Astrocyte of the spinal cord (primary cell): ENCODE measurements at regions not wholly inside any gene's neighbourhood (a gene's known extent, or its start where the extent isn't known, plus 50 kb on each side); places are given as distances from the start of the nearest gene placed in this dataset.

Experiments
- DNase-seq: peaks from one replicate; pipeline ENCODE4 v3.0.0; 2011; ENCODE audit warnings: low read depth, low spot score
- H3K4me3 ChIP-seq: 2 replicates; pipeline ENCODE4 v1.5.1; 2011; ENCODE audit warnings: low read depth, mild to moderate bottlenecking, low read length, moderate library complexity
- in situ Hi-C: cut with HindIII; loops from 2 replicates; pipeline ENCODE4 v1.10.0; 2017; ENCODE audit warnings: low sequenced_read_pairs
- TF ChIP-seq, protein P1 (sequence below): IDR thresholded peaks from 2 replicates; pipeline ENCODE4 v1.5.1; 2012; ENCODE audit warnings: low read depth, mild to moderate bottlenecking, low read length, inconsistent platforms

DNA sequence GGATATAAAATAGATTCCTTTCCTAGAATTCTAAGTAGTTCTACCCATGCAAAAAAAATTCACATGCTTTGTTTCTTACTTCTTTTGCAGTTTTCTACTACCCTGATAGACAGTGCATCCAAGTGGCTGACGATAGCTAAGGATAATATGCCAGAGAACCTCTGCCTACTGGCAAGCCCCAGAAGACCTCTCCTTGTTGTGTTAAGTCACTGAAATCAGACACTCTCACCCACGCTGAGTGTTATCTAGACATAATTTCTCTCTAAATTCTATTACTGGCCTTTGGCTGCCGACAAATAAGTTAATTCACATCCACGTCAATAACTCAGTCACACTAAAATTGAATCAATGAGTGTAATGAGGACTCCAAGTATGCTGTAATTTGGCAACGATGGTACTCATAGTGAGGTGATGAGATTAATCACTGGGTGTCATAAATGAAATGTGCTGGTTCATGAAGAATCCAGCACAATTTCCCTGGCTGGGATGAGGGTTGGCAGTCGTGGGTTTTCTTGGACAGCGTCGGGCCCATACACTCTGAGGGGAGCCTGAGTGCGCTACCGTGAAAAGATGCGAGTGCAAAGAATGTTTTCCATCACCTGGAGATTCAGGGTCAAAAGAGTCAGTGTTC lies 354.8 kb upstream of the TMEM132C start:
- no peak overlapping the region for H3K4me3 ChIP-seq
- TF ChIP-seq, protein P1, sequence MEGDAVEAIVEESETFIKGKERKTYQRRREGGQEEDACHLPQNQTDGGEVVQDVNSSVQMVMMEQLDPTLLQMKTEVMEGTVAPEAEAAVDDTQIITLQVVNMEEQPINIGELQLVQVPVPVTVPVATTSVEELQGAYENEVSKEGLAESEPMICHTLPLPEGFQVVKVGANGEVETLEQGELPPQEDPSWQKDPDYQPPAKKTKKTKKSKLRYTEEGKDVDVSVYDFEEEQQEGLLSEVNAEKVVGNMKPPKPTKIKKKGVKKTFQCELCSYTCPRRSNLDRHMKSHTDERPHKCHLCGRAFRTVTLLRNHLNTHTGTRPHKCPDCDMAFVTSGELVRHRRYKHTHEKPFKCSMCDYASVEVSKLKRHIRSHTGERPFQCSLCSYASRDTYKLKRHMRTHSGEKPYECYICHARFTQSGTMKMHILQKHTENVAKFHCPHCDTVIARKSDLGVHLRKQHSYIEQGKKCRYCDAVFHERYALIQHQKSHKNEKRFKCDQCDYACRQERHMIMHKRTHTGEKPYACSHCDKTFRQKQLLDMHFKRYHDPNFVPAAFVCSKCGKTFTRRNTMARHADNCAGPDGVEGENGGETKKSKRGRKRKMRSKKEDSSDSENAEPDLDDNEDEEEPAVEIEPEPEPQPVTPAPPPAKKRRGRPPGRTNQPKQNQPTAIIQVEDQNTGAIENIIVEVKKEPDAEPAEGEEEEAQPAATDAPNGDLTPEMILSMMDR: no peak
- DNase-seq: no peak
- in situ Hi-C loops: no loop called here

DNA sequence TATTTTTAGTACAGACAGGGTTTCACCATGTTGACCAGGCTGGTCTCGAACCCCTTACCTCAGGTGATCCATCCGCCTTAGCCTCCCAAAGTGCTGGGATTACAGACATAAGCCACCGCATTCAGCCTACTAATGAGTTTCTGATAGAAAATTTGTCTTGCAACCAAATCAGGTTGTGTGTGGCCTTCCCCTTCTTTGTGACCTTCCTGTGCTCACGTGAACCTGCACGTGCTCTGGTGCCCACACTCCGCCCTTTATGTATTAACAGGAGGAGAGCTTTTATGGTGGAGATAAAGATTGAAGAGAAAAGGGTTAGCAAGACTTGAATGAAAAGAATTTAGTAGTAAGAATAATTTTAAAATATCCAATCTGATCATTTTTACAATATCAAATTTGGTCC lies 343.5 kb upstream of the TMEM132C start:
- DNase-seq: no peak
- no peak overlapping the region for H3K4me3 ChIP-seq
- in situ Hi-C loops: no loop called here
- TF ChIP-seq, protein P1: no peak

DNA sequence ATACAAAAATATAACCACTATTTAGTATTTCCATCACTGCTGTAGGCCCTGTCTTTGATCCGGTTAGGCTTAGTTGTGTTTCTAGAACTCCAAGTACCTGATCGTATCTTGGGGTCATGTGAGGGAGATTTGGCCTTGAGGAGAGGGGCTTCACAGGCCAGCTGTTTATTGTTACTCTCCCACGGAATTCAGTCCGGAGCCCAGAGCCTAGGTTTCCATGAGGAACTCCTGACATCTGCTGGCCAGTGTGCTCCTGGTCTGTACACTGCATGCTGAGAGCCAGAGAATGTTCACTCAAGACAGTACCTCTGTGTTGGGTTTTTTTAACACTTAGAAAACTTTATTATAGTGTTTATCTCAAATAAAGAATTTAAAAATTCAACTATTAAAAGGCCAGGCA lies 341.0 kb upstream of the TMEM132C start:
- H3K4me3 ChIP-seq: no peak overlapping the region
- in situ Hi-C loops: no loop called here
- peak; percentile 60 for DNase-seq
- TF ChIP-seq, protein P1: peak; percentile 82

DNA sequence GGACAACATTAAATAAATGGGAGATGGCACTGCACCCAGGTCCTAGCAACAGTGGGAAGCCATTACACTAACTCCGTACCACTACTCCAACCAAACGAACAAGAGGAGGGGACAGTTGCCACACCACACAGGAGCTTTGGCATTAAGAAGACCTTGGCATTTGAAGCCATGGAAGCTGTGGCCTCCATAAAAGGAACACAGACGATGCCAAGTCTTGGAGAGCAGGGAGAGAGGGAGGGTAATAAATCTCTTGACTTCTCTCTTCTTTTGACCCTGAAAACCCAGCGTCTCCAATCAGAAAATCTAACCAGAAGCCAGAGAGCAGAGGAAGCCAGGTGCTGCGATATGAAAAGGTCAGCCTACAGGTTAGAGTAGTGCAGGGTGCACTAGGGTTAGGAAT lies 338.8 kb upstream of the TMEM132C start:
- no peak overlapping the region for H3K4me3 ChIP-seq
- TF ChIP-seq, protein P1: no peak
- in situ Hi-C loops: no loop called here
- DNase-seq: no peak

DNA sequence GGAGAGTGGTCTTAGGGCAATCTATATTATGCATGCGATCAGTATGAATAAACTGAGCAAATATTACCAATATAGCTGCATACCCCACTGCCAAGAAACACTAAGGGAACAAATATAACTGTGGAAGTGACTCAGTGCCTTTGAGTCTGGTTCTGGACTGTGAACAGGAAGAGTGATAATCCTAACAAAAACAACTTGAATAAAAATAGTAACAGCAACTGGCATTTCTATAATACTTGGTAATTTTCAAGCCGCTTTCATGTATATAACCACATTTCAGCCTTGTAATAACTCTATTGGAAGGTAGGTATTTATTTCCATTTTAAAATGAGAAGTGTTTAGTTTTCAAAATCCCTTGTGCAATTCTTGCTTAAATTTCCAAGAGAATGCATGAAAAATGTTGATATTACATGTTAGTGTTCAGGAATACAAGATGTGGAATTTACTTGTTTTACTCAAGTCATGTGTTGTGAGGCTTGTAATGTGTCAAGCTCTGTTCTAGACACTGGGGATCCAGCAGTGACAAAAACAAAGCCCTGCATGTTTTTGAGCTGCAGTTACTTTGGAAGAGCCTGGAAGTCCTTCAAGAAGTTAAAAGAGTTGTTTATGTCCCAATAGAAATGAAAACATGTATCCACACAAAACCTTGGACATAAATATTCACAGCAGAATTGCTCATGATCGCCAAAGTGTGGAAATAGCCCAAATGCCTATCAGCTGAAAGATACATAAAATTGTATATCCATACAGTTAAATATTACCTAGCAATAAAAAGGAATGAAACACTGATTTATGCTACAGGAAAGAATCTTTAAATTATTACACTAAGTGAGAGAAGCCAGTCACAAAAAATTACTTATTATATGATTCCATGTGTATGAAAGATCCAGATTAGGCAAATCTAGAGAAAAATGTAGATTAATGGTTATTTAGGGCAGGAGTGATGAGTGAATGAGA lies 338.1 kb upstream of the TMEM132C start:
- TF ChIP-seq, protein P1: no peak
- in situ Hi-C loops: no loop called here
- DNase-seq: peak; percentile 77
- no peak overlapping the region for H3K4me3 ChIP-seq

DNA sequence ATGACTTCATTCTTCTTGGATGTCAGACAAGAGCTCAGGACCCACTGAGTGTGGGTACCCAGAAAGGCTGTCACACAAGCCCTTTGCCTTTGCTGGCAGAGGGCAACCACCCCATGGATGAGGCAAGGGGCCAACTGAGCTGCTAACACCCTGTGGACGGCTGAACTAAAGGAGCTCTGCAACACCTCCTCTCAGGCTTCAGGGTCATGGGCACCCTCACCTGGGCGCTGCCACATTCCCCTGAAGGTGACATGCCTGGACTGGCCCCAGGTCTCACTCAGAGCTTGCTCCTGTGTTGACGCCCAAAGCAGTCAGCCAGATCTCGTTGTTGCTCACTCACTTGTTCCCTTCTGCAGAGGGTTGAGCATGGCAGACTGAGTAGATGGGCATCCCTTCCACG lies 336.8 kb upstream of the TMEM132C start:
- TF ChIP-seq, protein P1: no peak
- no peak overlapping the region for H3K4me3 ChIP-seq
- DNase-seq: no peak
- in situ Hi-C loops: no loop called here
